G401 (cell line): ENCODE measurements at regions not wholly inside any gene's neighbourhood (a gene's known extent, or its start where the extent isn't known, plus 50 kb on each side); places are given as distances from the start of the nearest gene placed in this dataset.

Experiments
- DNase-seq: peaks from one replicate; pipeline ENCODE4 v3.0.0-alpha.2; 2015; ENCODE audit warnings: low spot score
- in situ Hi-C: cut with HindIII; loops from 2 replicates; pipeline ENCODE4 v1.10.0; 2016; ENCODE audit warnings: low sequenced_read_pairs, mixed read lengths

DNA sequence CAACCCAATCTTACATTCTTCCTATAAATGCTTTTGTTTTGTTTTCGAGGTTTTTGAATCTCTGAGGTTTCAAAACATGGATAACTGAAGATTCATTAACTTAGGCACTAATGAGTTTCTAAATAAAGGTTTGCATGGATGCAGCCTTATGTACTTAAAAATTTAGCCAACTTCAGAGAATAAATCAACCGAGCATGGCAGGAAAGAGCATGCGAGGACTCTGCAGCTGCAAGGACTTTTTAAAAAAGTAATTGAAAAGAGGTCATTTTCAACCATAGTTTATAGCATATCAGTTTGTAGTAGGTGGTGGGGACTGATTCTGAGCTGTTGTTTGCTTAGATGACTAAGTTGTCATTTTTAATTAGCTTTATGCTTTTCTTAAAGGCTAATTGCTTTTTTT, 567.0 kb upstream of the ZEB2 start:
- in situ Hi-C loops, result no loop called here

DNA sequence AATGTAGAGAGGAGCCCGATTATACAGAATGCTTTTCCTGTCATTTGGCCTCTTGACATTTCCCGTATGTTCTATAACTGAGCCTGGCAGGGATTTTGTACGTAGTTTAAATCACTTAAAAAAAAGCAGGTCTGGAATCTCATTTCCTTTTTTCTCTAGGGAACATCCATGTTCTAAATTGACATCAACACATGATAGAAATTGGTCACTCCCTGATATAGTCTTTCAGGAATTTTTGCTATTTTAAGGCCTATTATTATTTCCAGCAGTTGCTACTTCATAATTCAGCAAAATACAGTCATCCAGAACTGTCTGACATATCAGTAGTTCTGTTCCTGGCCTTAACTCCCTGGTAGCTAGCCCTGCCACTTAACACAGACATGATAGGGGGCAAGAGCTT, 565.7 kb upstream of the ZEB2 start:
- in situ Hi-C loops, result no loop called here
- no peak for DNase-seq

More for the DNA sequence above, 567.0 kb upstream of the ZEB2 start:
- no peak for DNase-seq

DNA sequence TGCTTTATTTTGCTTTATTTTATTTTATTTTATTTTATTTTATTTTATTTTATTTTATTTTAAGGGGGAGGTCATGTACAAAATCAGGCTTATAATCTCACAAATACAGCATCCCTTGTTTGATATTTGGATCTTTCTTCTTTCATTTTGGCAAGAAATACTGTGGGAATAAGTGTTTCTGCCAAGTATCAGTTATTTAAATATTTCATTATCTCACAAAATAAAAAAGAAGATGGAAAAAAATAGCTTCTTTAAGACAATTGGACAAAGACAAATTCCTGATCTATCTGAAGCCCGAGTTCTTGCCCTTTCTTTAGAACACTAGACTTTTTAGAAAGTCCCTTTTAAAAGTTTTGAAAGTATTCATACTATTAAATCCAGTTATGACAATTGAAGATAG, 560.5 kb upstream of the ZEB2 start:
- in situ Hi-C loops, result no loop called here
- DNase-seq, result no peak

DNA sequence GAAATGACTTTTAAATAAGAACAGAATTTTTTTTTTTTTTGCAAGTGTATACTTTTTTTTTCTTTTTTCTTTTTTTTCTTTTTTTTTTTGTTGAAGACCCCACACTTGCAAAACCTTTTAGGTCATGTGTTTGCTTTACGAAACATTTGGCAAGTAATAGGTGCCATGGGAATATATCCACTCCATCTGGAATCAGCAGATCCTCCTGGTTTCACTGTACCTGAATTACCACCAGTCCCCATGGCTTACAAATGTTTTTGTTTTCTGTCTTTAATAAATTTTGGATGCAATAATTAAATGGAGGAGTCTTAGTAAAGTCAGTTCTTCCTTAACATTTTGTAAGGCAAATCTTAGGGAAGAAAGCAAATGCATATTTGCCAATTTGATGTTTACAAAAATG, 559.7 kb upstream of the ZEB2 start:
- DNase-seq, result no peak
- in situ Hi-C loops, result no loop called here

DNA sequence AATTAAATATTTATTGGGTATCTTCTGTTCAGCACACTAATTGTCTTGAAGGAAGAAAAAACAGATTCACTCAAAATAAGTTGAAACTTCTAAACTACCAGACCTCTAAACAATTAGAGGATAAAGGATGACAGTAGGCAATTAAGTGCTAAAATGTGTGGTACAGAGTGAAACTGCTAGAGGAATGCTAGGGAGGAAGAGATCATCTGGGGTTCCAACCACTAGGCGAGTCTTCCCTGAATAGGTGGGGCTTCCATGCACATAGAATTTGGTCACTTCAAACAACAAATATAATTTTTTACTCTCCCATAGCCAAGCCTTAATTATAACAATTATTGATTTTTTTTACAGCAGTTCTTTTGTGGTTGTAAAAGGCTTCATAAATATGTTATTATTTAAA, 559.0 kb upstream of the ZEB2 start:
- no peak for DNase-seq
- in situ Hi-C loops, result no loop called here

GRCh38 chr2:145076085-145076484, 556.2 kb upstream of the ZEB2 start:
- no peak for DNase-seq
- in situ Hi-C loops, result no loop called here

GRCh38 chr2:145075454-145076062, 555.6 kb upstream of the ZEB2 start:
- in situ Hi-C loops, result no loop called here
- DNase-seq, result no peak

DNA sequence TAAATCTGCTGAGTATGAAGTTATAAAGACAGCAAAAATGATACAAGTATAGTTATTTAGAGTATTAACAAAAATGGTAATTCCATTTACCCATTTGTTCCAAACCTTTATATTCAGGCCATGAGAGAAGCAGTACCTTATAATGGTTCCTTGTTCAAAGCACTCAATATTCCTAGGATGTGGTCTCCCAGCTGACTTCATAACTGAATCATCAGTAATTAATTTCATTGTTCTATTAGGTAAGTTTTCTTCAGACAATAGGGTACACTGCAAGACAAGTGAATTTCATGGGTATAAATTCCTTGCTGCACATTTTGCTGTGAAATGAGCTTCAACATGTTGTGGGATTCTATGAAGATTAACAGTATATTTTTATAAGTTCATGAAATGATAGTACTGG, 550.8 kb upstream of the ZEB2 start:
- no peak for DNase-seq
- in situ Hi-C loops, result no loop called here

- in situ Hi-C loops, result no loop called here
- no peak for DNase-seq
Measured at GRCh38 chr2:145068509-145068908, 548.6 kb upstream of the ZEB2 start.

- in situ Hi-C loops, result no loop called here
- DNase-seq, result no peak
Measured at GRCh38 chr2:145067549-145068030, 547.7 kb upstream of the ZEB2 start.

- in situ Hi-C loops, result no loop called here
- no peak for DNase-seq
Measured at GRCh38 chr2:145066856-145067548, 547.1 kb upstream of the ZEB2 start.

DNA sequence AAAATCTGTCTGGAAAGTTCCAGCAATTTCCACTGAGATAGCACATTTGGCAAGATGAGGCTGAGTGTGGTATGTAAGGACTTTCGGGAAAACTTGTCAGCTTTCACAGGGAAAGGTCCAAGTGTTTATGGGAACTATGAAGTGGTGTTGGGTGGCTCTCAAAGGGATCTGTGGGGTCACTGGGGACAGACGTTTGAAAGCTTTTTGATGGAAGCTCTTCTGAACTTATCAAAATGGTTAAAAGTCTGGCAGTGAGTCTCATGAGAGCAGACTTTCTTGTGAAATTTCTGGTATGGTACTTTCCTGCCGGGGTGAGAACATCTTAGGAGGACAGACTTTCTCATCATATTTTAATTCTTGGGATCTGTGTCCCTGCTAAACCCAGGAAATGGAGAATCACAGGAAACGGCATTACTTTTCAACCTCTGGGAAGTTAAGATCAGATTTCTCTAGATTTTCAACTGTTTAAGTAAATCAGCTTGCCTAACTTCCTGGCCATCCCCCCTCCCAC, 546.3 kb upstream of the ZEB2 start:
- in situ Hi-C loops, result no loop called here
- DNase-seq, result no peak

GRCh38 chr2:145065342-145065741, 545.4 kb upstream of the ZEB2 start:
- no peak for DNase-seq
- in situ Hi-C loops, result no loop called here

DNA sequence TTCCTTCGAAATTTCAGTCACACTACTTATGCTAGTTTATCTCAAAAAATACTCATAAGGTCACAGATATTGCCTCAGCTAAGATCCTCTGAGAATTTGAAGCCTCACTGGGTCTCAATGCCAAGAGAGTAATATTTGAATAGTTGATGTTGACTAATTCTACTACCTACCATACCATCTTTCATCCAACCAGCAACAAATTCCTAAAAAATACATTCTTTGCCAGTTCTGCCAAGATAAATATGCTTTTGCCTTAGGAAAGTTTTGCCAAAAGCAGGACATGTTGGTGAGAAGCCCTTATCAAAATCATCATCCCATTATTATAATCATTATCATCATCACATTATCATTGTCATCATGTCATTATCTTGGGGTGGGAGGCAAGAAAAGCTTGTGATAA, 544.6 kb upstream of the ZEB2 start:
- in situ Hi-C loops, result no loop called here

DNA sequence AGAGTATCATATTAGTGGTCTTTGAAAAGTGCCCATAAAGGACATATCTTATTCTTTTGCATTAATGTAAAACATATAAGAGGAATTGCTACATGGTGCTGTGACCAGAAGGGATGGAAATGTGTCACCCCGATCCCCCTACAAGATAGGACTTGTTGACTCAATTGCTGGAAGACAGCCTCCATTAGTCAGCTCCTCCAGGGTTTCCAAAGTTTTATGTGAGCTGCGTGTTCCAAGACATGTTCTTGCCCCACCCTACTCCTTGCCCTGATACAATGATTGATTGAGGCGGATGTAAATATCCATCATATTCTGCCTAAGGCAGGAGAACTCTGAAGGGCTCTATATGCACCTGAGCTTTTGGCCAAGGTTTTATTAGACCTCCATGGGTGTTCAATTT, 541.0 kb upstream of the ZEB2 start:
- in situ Hi-C loops, result no loop called here
- DNase-seq, result no peak

More for the DNA sequence above, 544.6 kb upstream of the ZEB2 start:
- no peak for DNase-seq

- no peak for DNase-seq
- in situ Hi-C loops, result no loop called here
Measured at GRCh38 chr2:145059914-145060313, 540.0 kb upstream of the ZEB2 start.

- in situ Hi-C loops, result no loop called here
- DNase-seq, result no peak
Measured at GRCh38 chr2:145059343-145059742, 539.4 kb upstream of the ZEB2 start.

- no peak for DNase-seq
- in situ Hi-C loops, result no loop called here
Measured at GRCh38 chr2:145058457-145058856, 538.5 kb upstream of the ZEB2 start.

DNA sequence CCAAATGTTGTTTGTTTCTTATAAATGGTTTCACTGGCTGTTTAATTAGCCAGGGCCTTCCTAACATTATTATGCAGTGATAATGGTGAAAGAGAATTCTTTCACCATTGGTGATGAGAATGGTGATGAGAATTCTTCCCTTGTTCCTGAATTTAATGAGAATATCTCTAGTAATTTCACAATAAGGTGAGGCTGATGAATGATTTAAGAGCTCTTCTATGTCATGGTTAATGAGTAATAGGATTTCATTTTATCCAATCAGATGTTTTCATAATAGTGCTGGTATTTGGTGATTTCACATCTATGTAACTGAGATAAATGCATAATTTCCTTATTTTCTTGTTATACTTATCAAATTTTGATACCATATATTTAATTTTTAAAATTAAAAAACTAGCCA, 535.7 kb upstream of the ZEB2 start:
- in situ Hi-C loops, result no loop called here
- no peak for DNase-seq

- DNase-seq, result no peak
- in situ Hi-C loops, result no loop called here
Measured at GRCh38 chr2:145050134-145050533, 530.2 kb upstream of the ZEB2 start.

DNA sequence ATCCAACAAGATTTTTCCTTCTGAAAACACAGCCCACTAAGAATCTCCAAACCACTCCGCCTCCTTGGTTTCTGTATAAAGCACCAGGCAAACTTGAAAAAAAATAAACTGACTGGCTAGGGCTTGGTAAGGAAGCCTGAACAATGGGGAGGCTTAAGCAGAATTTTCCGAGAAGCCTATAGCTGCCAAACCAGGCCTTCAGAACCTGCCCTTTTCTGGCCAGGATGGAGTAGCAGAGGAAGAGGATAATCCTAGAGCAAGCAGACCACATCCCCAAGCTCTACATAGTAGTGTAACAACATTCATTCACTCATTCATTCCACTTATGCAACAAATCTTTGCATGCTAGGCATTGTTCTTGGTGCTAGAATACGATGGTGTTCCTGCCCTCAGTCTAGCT, 529.6 kb upstream of the ZEB2 start:
- DNase-seq, result no peak
- in situ Hi-C loops, result no loop called here
